Mesenchymal stem cell (in vitro differentiated cells and primary cell): ENCODE measurements at regions not wholly inside any gene's neighbourhood (a gene's known extent, or its start where the extent isn't known, plus 50 kb on each side); places are given as distances from the start of the nearest gene placed in this dataset.

Experiments
- DNase-seq: peaks from one replicate; pipeline ENCODE4 v3.0.0-alpha.2; 2013
- H2AFZ ChIP-seq: one replicate; pipeline ENCODE4 v1.6.1; 2013; ENCODE audit warnings: low read depth, mild to moderate bottlenecking, control low read depth, inconsistent platforms, low read length, moderate library complexity
- H2AK5ac ChIP-seq: 2 replicates; pipeline ENCODE4 v1.6.1; 2013; ENCODE audit warnings: low read length, moderate library complexity, mild to moderate bottlenecking, inconsistent platforms; ENCODE audit not compliant: severe bottlenecking
- H2BK120ac ChIP-seq: one replicate; pipeline ENCODE4 v1.6.1; 2013; ENCODE audit warnings: low read depth, mild to moderate bottlenecking, inconsistent platforms, low read length, moderate library complexity
- H2BK12ac ChIP-seq, 2 experiments: one replicate each; pipeline ENCODE4 v1.6.1; 2013; ENCODE audit warnings: inconsistent platforms in 2 of 2, low read length in 2 of 2, mild to moderate bottlenecking in 2 of 2, moderate library complexity in 2 of 2, control low read depth in 1 of 2
- H2BK15ac ChIP-seq: one replicate; pipeline ENCODE4 v1.6.1; 2013; ENCODE audit warnings: mild to moderate bottlenecking, low read depth, inconsistent platforms; ENCODE audit not compliant: poor library complexity, severe bottlenecking
- H2BK5ac ChIP-seq: 2 replicates; pipeline ENCODE4 v1.6.1; 2013; ENCODE audit warnings: low read depth, mild to moderate bottlenecking, low read length, control low read depth, inconsistent platforms; ENCODE audit not compliant: poor library complexity, severe bottlenecking
- H3K14ac ChIP-seq, 2 experiments: one replicate each; pipeline ENCODE4 v1.6.1; 2013; ENCODE audit warnings: inconsistent platforms in 2 of 2, low read length in 2 of 2, control low read depth in 1 of 2, mild to moderate bottlenecking in 1 of 2, moderate library complexity in 1 of 2
- H3K18ac ChIP-seq, 2 experiments: one replicate each; pipeline ENCODE4 v1.6.1; 2013; ENCODE audit warnings: inconsistent platforms in 2 of 2, low read length in 2 of 2, control low read depth in 1 of 2, low read depth in 1 of 2, mild to moderate bottlenecking in 1 of 2
- H3K23ac ChIP-seq, 2 experiments: one replicate each; pipeline ENCODE4 v1.6.1; 2013; ENCODE audit warnings: inconsistent platforms in 2 of 2, low read length in 2 of 2, mild to moderate bottlenecking in 2 of 2, moderate library complexity in 2 of 2, control low read depth in 1 of 2
- H3K27ac ChIP-seq: 2 replicates; pipeline ENCODE4 v1.5.1; 2013; ENCODE audit warnings: mild to moderate bottlenecking, moderate library complexity, low read length, control low read depth, inconsistent platforms; ENCODE audit not compliant: poor library complexity, severe bottlenecking
- H3K27me3 ChIP-seq, 2 experiments: 2 replicates each; pipeline versions ENCODE4 v1.6.1 to v1.7.0; 2013; ENCODE audit warnings: low read length in 2 of 2, mild to moderate bottlenecking in 2 of 2, moderate library complexity in 2 of 2, control low read depth in 1 of 2, inconsistent platforms in 1 of 2; ENCODE audit not compliant: control insufficient read depth in 1 of 2, insufficient read depth in 1 of 2
- H3K36me3 ChIP-seq, 2 experiments: 2 replicates each; pipeline versions ENCODE4 v1.6.1 to v1.7.0; 2013; ENCODE audit warnings: low read length in 2 of 2, control low read depth in 1 of 2, inconsistent platforms in 1 of 2, low read depth in 1 of 2, mild to moderate bottlenecking in 1 of 2; ENCODE audit not compliant: insufficient read depth in 2 of 2, control insufficient read depth in 1 of 2
- H3K4ac ChIP-seq, 2 experiments: one replicate each; pipeline ENCODE4 v1.6.1; 2013; ENCODE audit warnings: inconsistent platforms in 2 of 2, low read length in 2 of 2, mild to moderate bottlenecking in 2 of 2, moderate library complexity in 2 of 2, control low read depth in 1 of 2, low read depth in 1 of 2
- H3K4me1 ChIP-seq: 2 replicates; pipeline ENCODE4 v1.6.1; 2013; ENCODE audit warnings: low read depth, low read length, control low read depth; ENCODE audit not compliant: control insufficient read depth, insufficient read depth
- H3K4me2 ChIP-seq: 2 replicates; pipeline ENCODE4 v1.6.1; 2013; ENCODE audit warnings: low read length, mild to moderate bottlenecking, inconsistent platforms; ENCODE audit not compliant: poor library complexity, severe bottlenecking
- H3K4me3 ChIP-seq, 2 experiments: 2 replicates each; pipeline versions ENCODE4 v1.5.1 to v1.7.0; 2013; ENCODE audit warnings: low read length in 2 of 2, mild to moderate bottlenecking in 2 of 2, control low read depth in 1 of 2, low read depth in 1 of 2; ENCODE audit not compliant: insufficient read depth in 1 of 2
- H3K79me1 ChIP-seq: replicated peaks from 2 replicates; pipeline ENCODE4 v1.6.1; 2013; ENCODE audit warnings: mild to moderate bottlenecking, control low read depth, low read length, inconsistent platforms; ENCODE audit not compliant: poor library complexity, severe bottlenecking
- H3K9ac ChIP-seq: 2 replicates; pipeline ENCODE4 v1.7.0; 2013; ENCODE audit warnings: mild to moderate bottlenecking, low read length, moderate library complexity
- H3K9me3 ChIP-seq: 2 replicates; pipeline ENCODE4 v1.7.0; 2013; ENCODE audit warnings: mild to moderate bottlenecking, low read length; ENCODE audit not compliant: control insufficient read depth
- H4K8ac ChIP-seq: one replicate; pipeline ENCODE4 v1.6.1; 2013; ENCODE audit warnings: inconsistent platforms, mild to moderate bottlenecking, low read length, moderate library complexity
- H4K91ac ChIP-seq: one replicate; pipeline ENCODE4 v1.6.1; 2013; ENCODE audit warnings: mild to moderate bottlenecking, low read length, inconsistent platforms
- WGBS: methylation state at CpG from one replicate; pipeline ENCODE4 v1.1.7; 2013; ENCODE audit warnings: mixed read lengths; 5-methylcytosine and 5-hydroxymethylcytosine counted together

- Histone ChIP-seq H3K4me2 (no peak overlapping the region), H3K14ac (no peak overlapping the region), H3K9me3 (no peaks in the 10 kb centered on the region), H3K23ac (no peak overlapping the region), H4K91ac (no peak overlapping the region), H3K4ac (no peak overlapping the region), H3K36me3 (no peaks in the 10 kb centered on the region), H2BK12ac (no peak overlapping the region), H3K18ac (no peak overlapping the region), H4K8ac (no peak overlapping the region), H3K27me3 (peaks cover 0 to 5% of the 10 kb centered on the region in 2 experiments), H2BK15ac (no peak overlapping the region), H3K4me1 (no peaks in the 10 kb centered on the region), H2AFZ (no peak overlapping the region), H3K9ac (no peak overlapping the region), H3K4me3 (no peak overlapping the region), H2BK120ac (no peak overlapping the region), H3K79me1 (no peaks in the 10 kb centered on the region), H3K27ac (no peak overlapping the region), H2AK5ac (no peak overlapping the region), H2BK5ac (no peak overlapping the region)
- DNase-seq = no peak
- 83% methylated on average over 5 of the region's 5 CpGs for WGBS
Observed at GRCh38 chr1:91200675-91201074, 178.8 kb upstream of the ZNF644 start.

- no peak overlapping the region for H3K27ac ChIP-seq
- WGBS = 75% methylated on average over 4 of the region's 6 CpGs
- no peak overlapping the region for H2BK12ac ChIP-seq
- no peak for DNase-seq
- no peak overlapping the region for H3K14ac ChIP-seq
- no peak overlapping the region for H3K23ac ChIP-seq
- H3K79me1 ChIP-seq = no peaks in the 10 kb centered on the region
- H2BK120ac ChIP-seq = no peak overlapping the region
- no peak overlapping the region for H3K4me2 ChIP-seq
- H3K9me3 ChIP-seq = no peaks in the 10 kb centered on the region
- H4K8ac ChIP-seq = no peak overlapping the region
- H2BK5ac ChIP-seq = no peak overlapping the region
- no peak overlapping the region for H2AFZ ChIP-seq
- H3K4me1 ChIP-seq = no peaks in the 10 kb centered on the region
- H3K9ac ChIP-seq = no peak overlapping the region
- peaks cover 0 to 5% of the 10 kb centered on the region in 2 experiments for H3K27me3 ChIP-seq
- no peak overlapping the region for H2AK5ac ChIP-seq
- H2BK15ac ChIP-seq = no peak overlapping the region
- H3K36me3 ChIP-seq = no peaks in the 10 kb centered on the region
- no peak overlapping the region for H3K4me3 ChIP-seq
- H4K91ac ChIP-seq = no peak overlapping the region
- no peak overlapping the region for H3K4ac ChIP-seq
- no peak overlapping the region for H3K18ac ChIP-seq
Observed at GRCh38 chr1:91199988-91200387, 178.2 kb upstream of the ZNF644 start.

DNA sequence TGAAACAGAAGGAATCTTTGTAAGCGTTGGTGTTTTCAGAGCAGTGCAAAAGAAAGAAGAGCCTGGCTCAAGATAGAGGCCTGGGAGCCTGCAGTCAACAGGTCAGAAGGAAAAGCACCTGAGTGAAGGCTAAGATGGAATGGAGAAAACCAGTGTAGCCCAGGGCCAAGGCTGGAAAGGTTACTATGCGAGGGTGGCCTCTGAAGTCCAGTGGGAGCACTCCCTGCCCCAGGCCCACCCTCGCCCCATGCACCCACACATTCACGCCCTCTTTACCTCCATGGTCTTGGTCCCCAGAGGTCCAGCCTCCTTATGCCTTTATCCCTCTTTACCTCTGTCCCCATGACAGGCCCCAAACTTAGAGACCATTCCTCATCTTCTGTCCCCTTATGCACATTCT, 169.2 kb upstream of the ZNF644 start:
- Histone ChIP-seq H3K36me3 (no peaks in the 10 kb centered on the region), H3K4ac (no peak overlapping the region)

DNA sequence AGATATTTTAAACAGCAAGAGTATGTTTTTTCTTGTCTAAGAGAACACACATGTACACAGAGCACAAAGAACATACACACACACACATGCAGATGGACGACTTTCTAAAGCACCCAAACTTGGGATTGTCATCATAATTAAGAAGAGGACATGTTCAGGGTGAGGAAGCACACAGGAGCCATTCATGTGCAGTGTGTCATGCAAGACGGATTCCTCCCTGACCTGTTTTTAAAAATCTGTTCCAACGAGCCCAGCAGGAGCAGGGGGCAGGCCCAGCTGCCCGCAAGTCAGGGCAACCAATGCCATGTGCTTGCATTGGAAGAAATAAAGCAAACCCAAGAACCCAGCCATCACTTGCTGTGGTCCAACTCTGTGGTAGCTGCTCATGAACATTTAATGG, 167.3 kb upstream of the ZNF644 start:
- Histone ChIP-seq H2AFZ (no peak overlapping the region), H2BK5ac (no peak overlapping the region), H4K91ac (no peak overlapping the region), H3K18ac (no peak overlapping the region), H2BK120ac (no peak overlapping the region), H3K79me1 (no peaks in the 10 kb centered on the region), H3K27ac (no peak overlapping the region), H3K4me2 (no peak overlapping the region), H3K27me3 (peaks cover 0 to 14% of the 10 kb centered on the region in 2 experiments), H3K9me3 (no peaks in the 10 kb centered on the region), H3K23ac (no peak overlapping the region), H2BK15ac (no peak overlapping the region), H3K4ac (no peak overlapping the region), H3K9ac (no peak overlapping the region), H3K4me3 (no peak overlapping the region), H2BK12ac (no peak overlapping the region), H3K14ac (no peak overlapping the region), H2AK5ac (no peak overlapping the region), H3K36me3 (no peaks in the 10 kb centered on the region), H4K8ac (no peak overlapping the region), H3K4me1 (no peaks in the 10 kb centered on the region)
- no peak for DNase-seq
- 58% methylated on average over 4 of the region's 4 CpGs for WGBS

More for the DNA sequence above, 169.2 kb upstream of the ZNF644 start:
- no peak for DNase-seq
- no peak overlapping the region for H2AFZ ChIP-seq
- H3K23ac ChIP-seq = no peak overlapping the region
- H4K8ac ChIP-seq = no peak overlapping the region
- no peak overlapping the region for H3K18ac ChIP-seq
- no peak overlapping the region for H2AK5ac ChIP-seq
- H3K4me2 ChIP-seq = no peak overlapping the region
- no peak overlapping the region for H4K91ac ChIP-seq
- H2BK15ac ChIP-seq = no peak overlapping the region
- H3K9me3 ChIP-seq = no peaks in the 10 kb centered on the region
- no peaks in the 10 kb centered on the region for H3K4me1 ChIP-seq
- H3K27ac ChIP-seq = no peak overlapping the region
- no peak overlapping the region for H2BK120ac ChIP-seq
- H2BK12ac ChIP-seq = no peak overlapping the region
- peaks cover 0 to 17% of the 10 kb centered on the region in 2 experiments for H3K27me3 ChIP-seq
- 77% methylated on average over 4 of the region's 4 CpGs for WGBS
- no peak overlapping the region for H3K14ac ChIP-seq
- no peak overlapping the region for H2BK5ac ChIP-seq
- H3K9ac ChIP-seq = no peak overlapping the region
- H3K79me1 ChIP-seq = no peaks in the 10 kb centered on the region
- H3K4me3 ChIP-seq = no peak overlapping the region
